H1 (cell line): ENCODE measurements at regions not wholly inside any gene's neighbourhood (a gene's known extent, or its start where the extent isn't known, plus 50 kb on each side); places are given as distances from the start of the nearest gene placed in this dataset.

ENCODE experiments used
- CTCF ChIA-PET: fragments of 300-600 bp; sonication (Branson Sonifier 250); formaldehyde crosslinking; loops from one replicate; lab custom pipeline; 2021; ENCODE audit not compliant: partially characterized antibody; lab: Charles Lee
- POLR2A ChIA-PET: fragments of 300-600 bp; sonication (Branson Sonifier 250); formaldehyde crosslinking; loops from one replicate; lab custom pipeline; 2021; ENCODE audit warnings: inconsistent platforms; ENCODE audit not compliant: partially characterized antibody; lab: Charles Lee
- DNase-seq, 2 experiments: peaks; one replicate each; pipeline versions ENCODE4 v3.0.0 to v3.0.0-alpha.2; 2010 to 2022; ENCODE audit warnings: low spot score in 2 of 2, low read depth in 1 of 2, mixed read lengths in 1 of 2
- FAIRE-seq: peaks from 2 replicates; lab custom pipeline; 2011; peaks lifted over from hg19 to GRCh38; lab: Jason Lieb, UNC
- H2AFZ ChIP-seq: 2 replicates; pipeline ENCODE4 v1.8.1; 2012; ENCODE audit warnings: low read length, inconsistent platforms
- H2AK5ac ChIP-seq: 2 replicates; pipeline ENCODE4 v1.6.1; 2013; ENCODE audit warnings: low read depth, low read length
- H2BK120ac ChIP-seq: replicated peaks from 2 replicates; pipeline ENCODE3; 2013; ENCODE audit warnings: low read depth, low read length, inconsistent platforms
- H2BK12ac ChIP-seq: 2 replicates; pipeline ENCODE4 v1.6.1; 2013; ENCODE audit warnings: low read depth, low read length
- H2BK15ac ChIP-seq: 2 replicates; pipeline ENCODE4 v1.6.1; 2013; ENCODE audit warnings: low read length
- H2BK20ac ChIP-seq: 2 replicates; pipeline ENCODE4 v1.6.1; 2013; ENCODE audit warnings: low read length
- H2BK5ac ChIP-seq: 2 replicates; pipeline ENCODE4 v1.6.1; 2013; ENCODE audit warnings: low read depth, low read length
- H3K14ac ChIP-seq: 2 replicates; pipeline ENCODE4 v1.6.1; 2013; ENCODE audit warnings: inconsistent platforms; ENCODE audit not compliant: insufficient read length
- H3K18ac ChIP-seq: 2 replicates; pipeline ENCODE4 v1.6.1; 2013; ENCODE audit warnings: low read length; ENCODE audit errors: extremely low read depth
- H3K23ac ChIP-seq: 2 replicates; pipeline ENCODE4 v1.6.1; 2013; ENCODE audit warnings: inconsistent platforms; ENCODE audit not compliant: insufficient read length
- H3K23me2 ChIP-seq: 2 replicates; pipeline ENCODE4 v1.6.1; 2013; ENCODE audit warnings: low read depth, low read length
- H3K27ac ChIP-seq: 2 replicates; pipeline ENCODE4 v1.6.1; 2011; ENCODE audit warnings: low read depth, low read length, inconsistent platforms
- H3K27me3 ChIP-seq, 4 experiments: replicated peaks in 1 of 4; 1 replicate in 1 of 4; 2 replicates in 3 of 4; pipeline versions ENCODE4 v1.6.1 to v1.8.1; 2011 to 2013; ENCODE audit warnings: low read length in 3 of 4, mild to moderate bottlenecking in 3 of 4, inconsistent platforms in 2 of 4, mixed read lengths in 2 of 4, moderate library complexity in 1 of 4; ENCODE audit not compliant: control insufficient read depth in 3 of 4, insufficient read depth in 3 of 4; ENCODE audit errors: extremely low read depth in 1 of 4
- H3K36me3 ChIP-seq, 4 experiments: 2 replicates each; pipeline versions ENCODE4 v1.6.1 to v1.8.1; 2011 to 2013; ENCODE audit warnings: mild to moderate bottlenecking in 4 of 4, low read length in 3 of 4, moderate library complexity in 2 of 4, control low read depth in 1 of 4, inconsistent platforms in 1 of 4; ENCODE audit not compliant: insufficient read depth in 4 of 4, control insufficient read depth in 2 of 4
- H3K4ac ChIP-seq: replicated peaks from 2 replicates; pipeline ENCODE3; 2013; ENCODE audit warnings: low read length, low read depth, mixed read lengths, inconsistent platforms; ENCODE audit not compliant: insufficient read length
- H3K4me1 ChIP-seq, 4 experiments: replicated peaks in 1 of 4; 1 replicate in 1 of 4; 2 replicates in 3 of 4; pipeline versions ENCODE4 v1.6.1 to v1.8.1; 2011 to 2013; ENCODE audit warnings: low read length in 3 of 4, inconsistent platforms in 2 of 4, mixed read lengths in 1 of 4; ENCODE audit not compliant: insufficient read depth in 4 of 4, control insufficient read depth in 3 of 4
- H3K4me2 ChIP-seq, 2 experiments: 2 replicates each; pipeline versions ENCODE4 v1.6.1 to v1.8.1; 2011 to 2013; ENCODE audit warnings: low read depth in 2 of 2, low read length in 2 of 2, control low read depth in 1 of 2, inconsistent platforms in 1 of 2, mild to moderate bottlenecking in 1 of 2; ENCODE audit not compliant: insufficient read depth in 1 of 2
- H3K4me3 ChIP-seq, 4 experiments: fragments of 200-600, 300-600 bp in 1 of 4; sonication (generic), shearing (Covaris generic), sonication (Bioruptor Twin) in 1 of 4; 2 replicates each; pipeline versions ENCODE4 v1.5.1 to v1.8.1; 2011 to 2016; ENCODE audit warnings: low read length in 4 of 4, low read depth in 3 of 4, control low read depth in 2 of 4, inconsistent platforms in 2 of 4, mild to moderate bottlenecking in 2 of 4, mixed read lengths in 1 of 4, moderate library complexity in 1 of 4; ENCODE audit not compliant: insufficient read depth in 2 of 4; ENCODE audit errors: extremely low read depth in 1 of 4
- H3K56ac ChIP-seq: replicated peaks from 2 replicates; pipeline ENCODE3; 2013; ENCODE audit warnings: low read depth, mild to moderate bottlenecking, mixed read lengths, low read length, inconsistent platforms; ENCODE audit not compliant: insufficient read length
- H3K79me1 ChIP-seq: 2 replicates; pipeline ENCODE4 v1.6.1; 2013; ENCODE audit warnings: low read depth, low read length, control low read depth
- H3K79me2 ChIP-seq, 2 experiments: 2 replicates each; pipeline versions ENCODE4 v1.6.1 to v1.8.1; 2012 to 2013; ENCODE audit warnings: low read length in 2 of 2, mild to moderate bottlenecking in 2 of 2, inconsistent platforms in 1 of 2; ENCODE audit not compliant: insufficient read depth in 2 of 2, control insufficient read depth in 1 of 2
- H3K9ac ChIP-seq, 4 experiments: replicated peaks in 1 of 4; 1 replicate in 1 of 4; 2 replicates in 3 of 4; pipeline versions ENCODE4 v1.6.1 to v1.8.1; 2011 to 2013; ENCODE audit warnings: low read depth in 3 of 4, low read length in 3 of 4, control low read depth in 2 of 4, mild to moderate bottlenecking in 2 of 4, moderate library complexity in 2 of 4, inconsistent platforms in 1 of 4; ENCODE audit errors: extremely low read depth in 1 of 4
- H3K9me3 ChIP-seq, 2 experiments: 2 replicates each; pipeline versions ENCODE4 v1.6.1 to v1.8.1; 2012 to 2013; ENCODE audit warnings: mild to moderate bottlenecking in 2 of 2, moderate library complexity in 2 of 2, control low read depth in 1 of 2, inconsistent platforms in 1 of 2, low read depth in 1 of 2, low read length in 1 of 2, mixed read lengths in 1 of 2; ENCODE audit not compliant: insufficient read depth in 2 of 2
- H4K20me1 ChIP-seq, 2 experiments: replicated peaks in 1 of 2; 2 replicates each; pipeline versions ENCODE3 to v1.8.1; 2011 to 2013; ENCODE audit warnings: inconsistent platforms in 2 of 2, low read length in 2 of 2, mild to moderate bottlenecking in 1 of 2; ENCODE audit not compliant: insufficient read depth in 2 of 2, control insufficient read depth in 1 of 2
- H4K5ac ChIP-seq: 2 replicates; pipeline ENCODE4 v1.6.1; 2013; ENCODE audit warnings: low read length, low read depth, mixed read lengths, inconsistent platforms; ENCODE audit not compliant: insufficient read length
- H4K8ac ChIP-seq: 2 replicates; pipeline ENCODE4 v1.8.0; 2013; ENCODE audit warnings: mild to moderate bottlenecking, moderate library complexity, low read length, inconsistent platforms; ENCODE audit not compliant: insufficient read depth; ENCODE audit errors: extremely low read depth
- H4K91ac ChIP-seq: replicated peaks from 2 replicates; pipeline ENCODE3; 2013; ENCODE audit warnings: low read length, mixed read lengths, inconsistent platforms; ENCODE audit not compliant: insufficient read length
- CBX5 ChIP-seq: fragments of 300-800, 300-1000 bp; sonication (generic); IDR thresholded peaks from 2 replicates; pipeline ENCODE4 v1.7.1; 2016; ENCODE audit warnings: antibody characterized with exemption, low read length, low read depth
- CBX8 ChIP-seq: fragments of 300-800, 300-1000 bp; sonication (generic); IDR thresholded peaks from 2 replicates; pipeline ENCODE4 v1.7.1; 2016; ENCODE audit warnings: low read depth, low read length, borderline replicate concordance
- CEBPB ChIP-seq: IDR thresholded peaks from 2 replicates; pipeline ENCODE4 v1.6.1; 2012; ENCODE audit warnings: low read depth, low read length
- CHD2 ChIP-seq: IDR thresholded peaks from 2 replicates; pipeline ENCODE4 v1.6.1; 2012; ENCODE audit warnings: low read length, improper control_type of control experiment
- GABPA ChIP-seq: IDR thresholded peaks from 2 replicates; pipeline ENCODE4 v1.6.1; 2011; ENCODE audit warnings: mild to moderate bottlenecking, low read length, moderate library complexity, borderline replicate concordance; ENCODE audit not compliant: insufficient read depth
- HDAC6 ChIP-seq: IDR thresholded peaks from one replicate; pipeline ENCODE4 v1.7.1; 2012; ENCODE audit warnings: low read depth, mild to moderate bottlenecking, inconsistent platforms, low read length, moderate library complexity
- JUND ChIP-seq: IDR thresholded peaks from 2 replicates; pipeline ENCODE4 v1.6.1; 2011; ENCODE audit warnings: mild to moderate bottlenecking, improper control_type of control experiment, low read length
- MAFK ChIP-seq: IDR thresholded peaks from 2 replicates; pipeline ENCODE4 v1.6.1; 2012; ENCODE audit warnings: low read depth, mild to moderate bottlenecking, improper control_type of control experiment, low read length
- POLR2A ChIP-seq, 2 experiments: IDR thresholded peaks; 1 replicate in 1 of 2; 2 replicates in 1 of 2; pipeline ENCODE4 v1.6.1; 2011; ENCODE audit warnings: low read depth in 2 of 2, low read length in 2 of 2, mild to moderate bottlenecking in 2 of 2; ENCODE audit errors: control extremely low read depth in 1 of 2
- POU5F1 ChIP-seq: IDR thresholded peaks from 2 replicates; pipeline ENCODE4 v1.6.1; 2011; ENCODE audit warnings: low read depth, mild to moderate bottlenecking, low read length, moderate library complexity
- RAD21 ChIP-seq, 2 experiments: IDR thresholded peaks in 1 of 2; conservative IDR thresholded peaks in 1 of 2; 2 replicates each; pipeline ENCODE4 v1.6.1; 2011; ENCODE audit warnings: low read depth in 2 of 2, low read length in 2 of 2, improper control_type of control experiment in 1 of 2, inconsistent platforms in 1 of 2, mild to moderate bottlenecking in 1 of 2, moderate library complexity in 1 of 2
- SAP30 ChIP-seq: fragments of 300-600 bp; sonication (generic); IDR thresholded peaks from 2 replicates; pipeline ENCODE4 v1.7.1; 2012; ENCODE audit warnings: low read length, moderate library complexity, mild to moderate bottlenecking, inconsistent platforms; ENCODE audit not compliant: insufficient read depth, insufficient replicate concordance
- SIX5 ChIP-seq: IDR thresholded peaks from 2 replicates; pipeline ENCODE4 v1.6.1; 2011; ENCODE audit warnings: mild to moderate bottlenecking, low read depth, low read length
- SP2 ChIP-seq: IDR thresholded peaks from 2 replicates; pipeline ENCODE4 v1.6.1; 2012; ENCODE audit warnings: mild to moderate bottlenecking, low read length, inconsistent platforms
- WGBS, 2 experiments: shearing (Covaris generic) in 1 of 2; methylation state at CpG; one replicate each; pipeline versions ENCODE4 v1.1.6 to v1.1.7; 2013 to 2015; ENCODE audit warnings: low lambda C conversion rate in 2 of 2, mixed read lengths in 2 of 2, inconsistent platforms in 1 of 2, low coverage in 1 of 2, missing lambda C conversion rate in 1 of 2; ENCODE audit not compliant: insufficient replicate concordance in 2 of 2, insufficient coverage in 1 of 2, insufficient read length in 1 of 2; ENCODE audit errors: extremely low coverage in 1 of 2, missing lambda C conversion rate in 1 of 2; 5-methylcytosine and 5-hydroxymethylcytosine counted together

- Histone ChIP-seq H3K27me3 (no peaks in the 10 kb centered on the region), H3K4me3 (no peak overlapping the region), H3K36me3 (no peaks in the 10 kb centered on the region), H4K8ac (no peak overlapping the region), H3K27ac (no peak overlapping the region), H2BK20ac (no peak overlapping the region), H3K9me3 (no peaks in the 10 kb centered on the region), H3K9ac (no peak overlapping the region), H3K4ac (no peak overlapping the region), H3K23ac (no peak overlapping the region), H2BK5ac (no peak overlapping the region), H3K23me2 (no peaks in the 10 kb centered on the region), H3K4me2 (no peak overlapping the region; a peak in 1 of 4 replicates), H2BK12ac (no peak overlapping the region), H3K56ac (no peak overlapping the region), H2BK15ac (no peak overlapping the region), H3K4me1 (peaks cover 0 to 3% (median 0%) of the 10 kb centered on the region in 4 experiments; a peak in 1 of 7 replicates), H2BK120ac (no peak overlapping the region), H4K20me1 (no peaks in the 10 kb centered on the region), H3K18ac (no peak overlapping the region), H3K79me1 (no peaks in the 10 kb centered on the region), H3K79me2 (no peaks in the 10 kb centered on the region), H4K5ac (no peak overlapping the region), H2AFZ (no peak overlapping the region), H2AK5ac (no peak overlapping the region), H3K14ac (no peak overlapping the region), H4K91ac (no peak overlapping the region)
- FAIRE-seq (no peak), DNase-seq (no peak)
- WGBS, 2 experiments = 100% methylated on average over 1 of the region's 1 CpG; no CpG with 5 or more reads in 1 of the 2 experiments
- ChIA-PET POLR2A (no interaction called here), CTCF (no interaction called here)
- TF ChIP-seq POU5F1 (no peak), RAD21 (IDR thresholded peaks at IDR 0.05 in 1 of 2, conservative IDR thresholded peaks at IDR 0.05 in 1 of 2; ENCODE audit: low read depth in 2 of 2, low read length in 2 of 2) (no peak), MAFK (no peak), CBX5 (no peak), SIX5 (no peak), CBX8 (no peak), SAP30 (no peak), CEBPB (no peak), SP2 (no peak), POLR2A (IDR thresholded peaks at IDR 0.05; ENCODE audit: control extremely low read depth in 1 of 2, low read depth in 2 of 2, low read length in 2 of 2) (no peak), GABPA (no peak), JUND (no peak), CHD2 (no peak), HDAC6 (no peak)
- TF ChIP-seq, all 59 proteins: peak for 0
Observed at GRCh38 chrX:56114437-56114787, 117.7 kb upstream of the KLF8 start.
